Kidney tubule cell (primary cell): ENCODE measurements at regions not wholly inside any gene's neighbourhood (a gene's known extent, or its start where the extent isn't known, plus 50 kb on each side); places are given as distances from the start of the nearest gene placed in this dataset.
"Not testable (repeated sequence)": the region's sequence is repeated elsewhere in the genome, so short reads cannot be mapped to it uniquely, and the experiment has no call there.

Experiments
- DNase-seq: peaks from one replicate; pipeline ENCODE4 v3.0.0-alpha.2; 2018; ENCODE audit warnings: low spot score

DNA sequence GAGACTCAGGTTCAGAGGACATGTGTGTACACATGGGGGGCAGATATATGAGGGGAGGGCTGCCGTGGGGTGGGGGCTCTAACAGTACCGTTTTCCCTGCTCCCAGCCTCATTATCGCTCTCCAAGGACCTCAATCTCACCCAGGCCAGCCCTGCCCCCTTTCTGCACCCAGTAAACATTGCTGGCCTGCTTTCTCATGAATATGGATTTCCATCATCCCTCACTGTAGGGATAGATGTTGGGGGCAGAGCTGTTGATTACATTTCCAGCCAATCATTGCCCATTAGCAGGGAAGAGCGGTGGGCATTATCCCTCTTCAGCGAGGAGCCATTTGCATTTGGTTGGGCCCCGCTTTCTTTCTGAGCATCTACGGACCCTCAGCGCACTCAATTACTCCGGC, 273.8 kb downstream of the RPS6KC1 start:
- DNase-seq: no peak

DNA sequence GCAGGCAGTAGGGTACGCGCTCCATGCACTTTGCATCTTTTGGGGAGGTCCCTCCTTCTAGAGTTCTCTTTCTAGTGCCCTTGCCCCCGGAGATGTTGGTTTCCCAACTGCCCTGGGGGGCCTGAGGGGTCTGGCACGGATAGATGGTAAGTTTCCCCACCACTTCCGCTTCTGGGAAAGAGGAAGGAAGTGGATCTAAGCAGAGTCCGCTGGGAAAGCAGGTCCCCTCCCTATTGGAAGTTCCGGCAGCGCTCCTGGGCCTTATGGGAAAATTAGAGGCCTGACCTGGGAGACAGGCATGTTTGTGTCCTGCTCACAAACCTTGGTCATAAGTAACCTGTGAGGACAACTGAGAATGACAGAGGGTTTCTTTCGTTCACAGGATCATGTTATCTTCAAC, 274.4 kb downstream of the RPS6KC1 start:
- no peak for DNase-seq

DNA sequence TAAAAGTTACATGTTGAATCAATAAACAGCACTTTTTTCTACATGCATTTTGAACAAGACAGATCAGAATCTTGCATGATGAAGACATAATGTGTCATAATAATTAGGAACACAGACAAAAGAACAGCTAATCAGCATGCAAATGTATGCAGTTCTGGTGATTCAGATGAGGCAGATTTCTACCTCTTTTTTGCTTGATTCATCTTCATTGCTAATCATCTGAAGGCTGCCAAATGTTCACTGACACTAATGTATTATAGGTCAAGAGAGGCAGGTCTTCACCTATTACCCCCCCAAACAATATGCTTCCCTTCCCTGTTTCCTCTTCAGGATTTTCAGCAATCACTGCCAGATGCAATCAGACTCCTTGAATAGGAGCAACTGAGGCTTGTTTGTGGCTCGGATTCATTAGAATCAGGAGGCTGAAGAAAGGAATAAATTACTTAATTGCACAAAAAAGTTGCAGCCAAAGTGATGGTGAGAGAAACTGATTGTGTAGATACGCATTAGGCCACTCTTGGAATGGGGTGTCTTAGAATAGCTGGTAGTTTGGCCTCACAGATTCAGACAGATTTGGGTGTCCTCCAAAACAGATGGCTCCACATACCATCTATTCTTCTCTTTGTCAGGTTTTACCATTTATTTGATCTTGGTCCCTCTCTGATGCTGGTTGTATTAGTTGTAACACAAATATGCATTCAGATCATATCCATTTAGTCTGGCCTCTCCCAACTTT, 275.4 kb downstream of the RPS6KC1 start:
- no peak for DNase-seq

DNA sequence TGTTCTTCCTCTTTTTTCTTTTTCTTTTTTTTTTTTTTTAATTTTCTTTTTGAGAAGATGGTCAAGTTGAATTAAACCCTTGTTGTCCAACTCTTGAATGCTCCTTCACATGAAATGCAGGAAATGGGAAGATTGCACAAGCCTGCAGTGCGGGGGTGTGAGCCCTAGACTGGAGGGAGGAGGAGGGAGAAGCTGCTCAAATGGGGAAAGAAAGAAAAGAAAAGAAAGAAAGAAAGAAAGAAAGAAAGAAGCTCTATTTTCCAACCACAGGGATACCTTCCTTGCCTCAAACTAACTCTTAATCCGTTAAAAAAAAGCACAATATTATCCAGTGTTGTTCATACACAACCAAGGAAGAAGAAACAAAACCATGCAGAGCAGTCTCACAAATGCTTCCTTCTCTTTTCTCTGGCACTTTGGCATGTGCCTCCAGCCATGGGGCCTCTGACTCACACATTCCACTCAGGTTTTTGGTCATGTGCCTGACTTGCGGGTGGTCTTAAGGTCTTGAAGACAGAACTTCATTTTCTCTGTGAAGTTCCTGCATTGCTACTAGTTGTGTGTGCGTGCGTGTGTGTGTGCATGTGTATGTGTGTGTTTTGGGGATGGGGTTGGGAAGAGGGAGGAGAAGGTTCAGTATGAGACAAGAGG, 276.1 kb downstream of the RPS6KC1 start:
- peak; percentile 82 for DNase-seq

DNA sequence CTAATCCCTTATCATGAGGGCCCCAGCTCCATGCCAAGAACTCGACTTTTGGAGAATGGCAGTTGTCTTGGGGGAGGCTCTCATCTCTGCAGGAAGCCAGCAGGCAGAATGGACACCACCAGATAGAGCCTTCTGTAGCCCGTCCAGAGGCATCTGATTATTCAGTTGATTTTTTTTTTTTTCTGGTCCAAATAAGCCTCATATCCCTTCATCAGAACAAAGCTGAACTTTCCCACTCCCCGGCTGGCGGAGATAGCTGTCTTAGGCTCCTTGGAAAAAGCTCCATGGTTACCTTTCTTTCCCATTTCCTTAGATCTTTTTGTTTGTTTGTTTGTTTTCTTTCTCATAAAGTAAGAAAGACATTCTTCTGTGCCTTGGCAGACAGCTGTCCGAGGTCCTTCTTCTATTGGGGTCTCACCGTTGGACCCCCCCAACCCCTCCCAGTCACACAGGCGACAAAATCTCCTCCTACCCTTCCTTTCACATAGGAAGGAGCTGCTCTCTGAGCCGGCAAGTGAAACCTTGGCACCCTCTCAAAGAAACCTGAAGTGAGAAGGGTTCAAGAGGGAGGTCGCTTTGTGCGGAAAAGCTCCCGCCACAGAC, 278.5 kb downstream of the RPS6KC1 start:
- no peak for DNase-seq

DNA sequence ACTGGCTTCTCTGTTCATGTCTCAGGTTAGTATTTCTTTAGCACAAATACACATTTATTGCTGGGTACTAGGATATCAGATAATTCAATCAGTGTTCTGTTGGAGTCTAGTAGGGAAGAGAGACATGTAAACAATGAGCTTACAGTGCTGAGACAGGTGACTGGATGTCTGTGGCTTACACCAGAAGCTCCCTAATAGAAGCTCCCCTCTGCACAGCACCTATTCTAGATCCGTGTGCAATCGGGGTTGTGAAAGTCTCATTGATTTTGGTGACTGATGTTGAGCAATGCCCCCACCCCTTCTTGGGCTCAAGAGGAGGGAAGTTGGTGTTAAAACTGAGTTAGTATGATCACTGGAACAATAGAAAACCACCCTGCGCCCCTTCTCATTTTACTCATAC, 279.2 kb downstream of the RPS6KC1 start:
- DNase-seq: no peak

DNA sequence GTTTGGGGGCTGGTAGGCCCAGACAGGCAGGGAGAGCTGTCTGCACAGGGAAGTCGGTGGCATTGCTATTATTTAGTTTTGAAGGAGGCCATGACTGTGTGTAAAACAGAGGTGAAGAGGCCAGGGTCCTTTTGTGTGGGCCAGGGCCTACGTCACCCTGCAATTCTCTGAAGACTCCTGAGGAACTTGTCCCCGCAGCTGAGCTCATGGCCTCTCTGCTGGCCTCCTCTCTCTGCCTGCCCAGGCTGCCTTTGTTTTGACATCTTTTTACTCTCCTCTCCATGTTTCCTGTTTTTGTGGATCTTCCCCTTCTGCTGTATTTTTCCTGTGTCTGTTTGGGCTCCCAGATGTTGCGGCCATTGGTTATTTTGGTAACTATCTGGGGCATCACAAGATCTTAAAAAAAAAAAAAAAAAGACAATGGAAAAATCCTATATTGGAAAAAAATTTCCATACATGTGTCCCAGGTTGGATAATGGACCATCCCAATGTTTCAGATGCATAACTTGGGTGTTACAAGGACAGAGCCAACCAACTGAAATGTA, 280.7 kb downstream of the RPS6KC1 start:
- no peak for DNase-seq

DNA sequence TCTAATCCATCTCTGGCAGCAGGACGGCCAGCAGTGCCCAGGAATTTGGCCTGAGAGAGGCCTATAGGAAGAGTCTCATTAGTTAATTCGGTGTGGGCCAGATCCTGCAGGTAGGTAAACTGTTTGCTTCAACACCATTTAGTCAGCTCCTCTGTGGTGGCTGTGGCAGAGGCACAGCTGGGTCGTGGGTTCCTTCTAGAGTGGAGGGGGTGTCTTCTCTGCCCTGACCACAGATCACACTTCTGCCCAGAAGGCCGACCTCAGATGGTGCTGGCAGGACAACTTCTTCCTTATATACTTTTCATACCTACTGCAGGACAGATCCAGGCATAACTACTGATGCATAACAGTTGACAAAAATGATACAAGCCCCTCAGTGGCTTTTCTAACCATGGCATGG, 281.4 kb downstream of the RPS6KC1 start:
- DNase-seq: no peak

DNA sequence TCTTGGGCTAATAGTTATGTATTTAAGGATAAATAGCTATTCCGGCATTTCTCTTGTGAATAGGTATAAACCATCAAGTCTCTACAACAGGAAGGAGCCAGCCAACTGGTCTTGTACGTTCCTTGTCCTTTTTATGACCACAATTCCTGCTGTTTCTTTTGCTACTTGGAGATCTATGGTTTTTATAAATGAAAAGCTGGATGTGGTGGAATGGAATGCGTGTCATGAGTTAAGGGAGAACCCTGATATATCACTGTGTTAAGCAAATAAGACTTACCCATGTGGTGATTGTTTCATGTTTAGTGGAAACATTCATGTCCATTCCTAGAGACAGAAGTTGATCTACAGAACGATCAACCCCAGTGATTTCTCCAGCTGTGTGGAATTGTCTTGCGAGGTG, 282.1 kb downstream of the RPS6KC1 start:
- DNase-seq: no peak

DNA sequence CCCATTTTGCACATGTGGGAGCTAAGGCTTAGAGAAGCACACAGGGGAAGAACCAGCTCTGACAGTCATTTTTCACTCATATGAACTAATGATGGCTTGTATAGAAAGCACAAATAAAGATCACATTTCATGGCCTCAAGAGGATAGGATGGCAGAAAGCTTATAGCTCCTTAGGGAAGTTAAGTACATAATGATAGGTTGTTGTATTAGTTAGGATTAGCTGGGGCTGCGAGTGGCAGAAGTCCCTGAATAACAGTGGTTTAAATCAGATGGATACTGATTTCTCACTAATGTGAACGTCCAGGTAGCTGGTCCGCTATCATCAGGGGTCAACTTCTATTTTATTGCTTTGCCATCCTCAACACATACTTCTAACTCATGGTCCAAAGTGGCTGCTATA, 284.0 kb downstream of the RPS6KC1 start:
- DNase-seq: no peak

DNA sequence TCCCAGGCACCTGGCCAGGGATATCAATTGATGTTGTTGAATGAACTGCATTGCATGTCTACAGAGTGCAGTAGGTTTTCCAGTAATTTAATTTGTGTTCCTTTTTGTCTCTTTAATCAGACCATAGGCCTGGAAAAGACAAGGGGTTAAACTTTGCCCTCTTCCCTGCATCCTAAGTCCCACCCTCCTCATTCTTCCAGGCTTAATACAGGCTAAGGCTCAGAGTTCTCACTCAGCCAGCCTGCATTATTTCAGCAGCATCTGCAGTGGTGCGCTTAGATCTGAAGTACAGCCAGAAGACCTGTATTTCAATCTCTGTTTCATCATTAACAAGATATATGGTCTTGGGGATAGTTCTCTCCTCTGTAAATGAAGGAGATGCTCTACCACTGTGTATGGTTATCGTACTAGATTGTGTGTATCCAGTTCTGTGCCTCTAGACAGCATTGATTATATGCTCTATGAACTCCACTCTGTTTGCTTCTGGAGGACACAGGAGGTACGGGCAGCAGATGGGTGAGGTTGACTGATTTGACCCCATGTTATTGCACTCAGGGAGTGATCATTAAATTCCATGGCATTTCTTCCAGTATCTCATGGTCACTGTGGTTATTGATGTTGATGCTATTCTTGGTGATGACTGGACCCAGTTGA, 286.1 kb downstream of the RPS6KC1 start:
- DNase-seq: no peak

DNA sequence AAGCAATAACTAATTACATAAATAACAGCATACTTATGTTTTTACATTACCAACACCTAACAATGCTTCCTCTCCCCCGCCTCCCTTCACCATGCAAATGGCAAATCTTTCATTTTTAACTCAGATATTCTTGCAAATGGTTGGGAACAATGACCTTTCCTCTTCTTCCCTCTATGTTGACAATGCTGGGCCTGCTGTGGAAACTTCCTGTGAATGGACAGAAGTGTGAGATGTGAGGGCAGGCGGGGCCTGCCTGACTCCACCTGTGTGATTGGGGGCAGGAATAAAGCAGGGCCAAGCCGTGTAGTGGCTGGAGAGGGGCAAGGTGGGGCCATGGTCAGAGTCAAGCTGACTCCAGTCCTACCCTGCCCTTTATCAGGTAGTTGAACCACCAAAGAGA, 289.6 kb downstream of the RPS6KC1 start:
- DNase-seq: no peak

DNA sequence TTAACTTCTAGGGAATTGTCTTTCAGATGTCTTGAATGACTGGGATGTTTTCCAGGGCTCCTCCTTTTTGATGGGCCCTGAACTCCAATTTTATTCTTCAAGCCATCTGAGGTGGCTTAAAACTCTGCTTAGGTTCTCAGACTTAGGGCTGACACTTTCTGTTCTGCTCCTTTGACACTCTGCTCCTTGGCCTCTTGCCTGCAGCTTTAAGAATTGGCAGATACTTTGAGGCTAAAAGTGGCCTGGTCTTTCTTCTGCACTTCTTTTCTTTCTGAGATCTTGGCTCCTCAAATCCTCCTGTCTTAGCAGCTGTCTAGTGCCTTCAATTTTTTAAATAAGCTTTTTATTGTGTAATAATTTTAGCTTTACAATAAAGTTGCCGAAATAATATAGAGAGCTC, 294.6 kb downstream of the RPS6KC1 start:
- DNase-seq: no peak

DNA sequence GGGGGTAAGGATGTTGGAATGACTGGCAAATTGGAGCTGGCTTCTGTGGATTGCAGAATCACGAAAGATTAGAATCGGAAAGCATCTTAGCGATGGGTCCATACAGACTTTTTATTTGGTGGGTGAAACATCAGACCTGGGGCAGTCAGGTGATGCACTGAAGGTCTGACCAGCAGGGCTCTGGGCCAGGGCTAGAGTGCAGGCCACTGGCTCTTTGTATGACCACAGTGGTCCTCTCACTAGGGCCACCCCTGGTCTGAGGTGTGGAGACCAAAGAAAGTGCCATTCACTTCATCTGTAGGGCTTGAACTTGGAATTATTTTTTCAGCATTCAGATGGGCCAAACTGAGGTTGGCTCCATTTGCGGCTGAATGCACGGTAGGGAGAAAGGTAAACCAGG, 306.4 kb downstream of the RPS6KC1 start:
- DNase-seq: no peak

DNA sequence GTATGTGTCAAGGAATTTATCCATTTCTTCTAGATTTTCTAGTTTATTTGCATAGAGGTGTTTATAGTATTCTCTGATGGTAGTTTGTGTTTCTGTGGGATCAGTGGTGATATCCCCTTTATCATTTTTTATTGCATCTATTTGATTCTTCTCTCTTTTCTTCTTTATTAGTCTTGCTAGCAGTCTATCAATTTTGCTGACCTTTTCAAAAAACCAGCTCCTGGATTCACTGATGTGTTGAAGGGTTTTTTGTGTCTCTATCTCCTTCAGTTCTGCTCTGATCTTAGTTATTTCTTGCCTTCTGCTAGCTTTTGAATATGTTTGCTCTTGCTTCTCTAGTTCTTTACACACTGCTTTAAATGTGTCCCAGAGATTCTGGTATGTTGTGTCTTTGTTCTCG, 307.3 kb downstream of the RPS6KC1 start:
- not testable (repeated sequence) for DNase-seq

DNA sequence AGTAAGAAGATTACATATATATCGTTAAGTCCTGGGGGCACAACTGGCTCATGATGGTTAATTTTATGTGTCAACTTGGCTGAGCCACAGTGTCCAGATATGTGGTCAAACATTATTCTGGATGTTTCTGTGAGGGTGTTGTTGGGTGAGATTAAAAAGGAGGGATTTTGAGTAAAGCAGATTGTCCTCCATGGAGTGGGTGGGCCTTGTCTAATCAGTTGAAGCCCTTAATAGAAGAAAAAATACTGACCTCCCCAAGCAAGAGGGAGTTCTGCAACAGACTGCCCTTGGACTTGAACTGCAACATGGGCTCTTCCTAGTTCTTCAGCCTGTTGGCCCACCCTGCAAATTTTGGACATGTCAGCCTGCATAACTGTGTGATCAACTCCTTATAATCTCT, 311.6 kb downstream of the RPS6KC1 start:
- DNase-seq: no peak

DNA sequence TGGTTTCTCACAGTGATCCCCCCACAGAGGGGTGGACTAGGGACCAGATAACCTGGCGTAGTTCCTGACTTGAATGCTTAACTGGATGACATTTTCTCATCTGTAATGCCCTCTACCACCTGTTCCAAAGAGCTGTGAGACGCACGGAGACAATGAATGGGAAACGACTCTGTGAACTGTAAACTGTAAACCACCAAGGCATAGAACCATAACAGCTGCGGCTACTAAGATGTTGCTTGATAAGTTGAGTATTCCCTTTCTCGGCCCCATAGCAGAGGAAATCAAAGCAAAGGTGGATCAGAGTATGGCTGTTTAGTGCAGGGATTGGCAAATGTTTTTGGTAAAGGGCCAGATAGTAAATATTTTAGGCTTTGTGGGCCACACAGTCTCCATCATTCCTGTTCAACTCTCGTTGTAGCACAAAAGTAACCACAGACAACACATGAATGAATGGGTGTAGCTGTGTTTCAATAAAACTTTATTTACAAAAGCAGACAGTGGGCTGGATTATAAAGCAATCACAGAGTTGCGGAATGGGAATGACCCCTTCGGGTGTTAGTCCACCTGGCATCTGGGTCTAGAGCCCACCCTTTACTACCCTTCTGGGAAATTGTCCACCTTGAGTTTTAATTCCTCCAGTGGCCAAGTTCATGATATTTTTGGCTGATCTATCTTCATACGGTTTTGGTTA, 315.2 kb downstream of the RPS6KC1 start:
- no peak for DNase-seq

DNA sequence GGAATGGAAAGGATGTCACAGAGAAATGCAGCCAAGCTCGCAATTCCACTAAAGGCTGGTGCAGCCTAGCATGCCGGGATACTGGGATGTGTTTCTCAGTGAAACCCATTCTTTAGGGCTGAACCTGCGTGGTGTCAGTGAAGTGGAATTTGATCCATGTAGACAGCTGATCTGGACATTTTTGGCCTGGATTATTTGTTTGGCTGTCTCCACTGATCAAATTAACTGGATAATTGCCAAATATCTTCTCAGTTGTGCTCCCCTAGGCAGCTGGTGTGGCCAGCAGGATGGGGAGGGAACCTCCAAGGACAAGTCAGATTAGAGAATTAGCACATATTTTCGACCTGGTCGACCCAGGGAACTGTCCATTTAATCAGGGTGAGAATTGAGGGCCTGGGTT, 318.4 kb downstream of the RPS6KC1 start:
- peak; percentile 32 for DNase-seq

DNA sequence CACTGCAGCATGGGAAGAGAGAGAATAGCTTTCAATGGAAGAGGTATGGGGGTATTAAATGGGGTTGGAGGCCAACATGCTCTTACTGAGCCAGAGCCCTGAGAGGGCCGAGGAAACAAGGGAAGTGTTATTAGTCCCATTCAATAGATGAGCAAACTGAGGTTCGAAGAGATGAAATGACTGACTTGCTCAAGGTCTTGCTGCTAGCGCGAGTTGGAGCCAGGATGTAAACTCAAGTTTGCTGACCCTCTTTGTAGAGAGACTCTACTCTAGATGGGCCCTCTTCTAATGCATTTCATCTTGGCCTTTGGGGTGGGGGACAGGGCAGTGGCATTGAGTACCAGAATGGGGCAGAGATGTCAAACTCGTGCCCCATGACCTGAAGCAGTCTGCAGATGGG, 319.5 kb downstream of the RPS6KC1 start:
- no peak for DNase-seq

DNA sequence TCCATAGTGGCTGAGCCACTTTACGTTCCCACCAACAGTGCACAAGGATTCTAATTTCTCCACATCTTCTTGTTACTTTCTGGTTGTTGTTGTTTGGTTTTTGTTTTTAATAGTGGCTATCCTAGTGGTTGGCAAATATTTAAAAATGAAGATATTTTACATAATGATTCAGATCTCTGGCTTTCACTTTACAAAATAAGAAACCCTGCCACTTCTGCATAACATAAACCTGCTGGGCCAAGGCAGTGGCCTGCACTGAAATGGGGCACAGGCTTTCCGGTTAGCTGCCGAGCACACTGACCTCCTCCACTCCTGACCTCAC, 320.4 kb downstream of the RPS6KC1 start:
- DNase-seq: no peak

DNA sequence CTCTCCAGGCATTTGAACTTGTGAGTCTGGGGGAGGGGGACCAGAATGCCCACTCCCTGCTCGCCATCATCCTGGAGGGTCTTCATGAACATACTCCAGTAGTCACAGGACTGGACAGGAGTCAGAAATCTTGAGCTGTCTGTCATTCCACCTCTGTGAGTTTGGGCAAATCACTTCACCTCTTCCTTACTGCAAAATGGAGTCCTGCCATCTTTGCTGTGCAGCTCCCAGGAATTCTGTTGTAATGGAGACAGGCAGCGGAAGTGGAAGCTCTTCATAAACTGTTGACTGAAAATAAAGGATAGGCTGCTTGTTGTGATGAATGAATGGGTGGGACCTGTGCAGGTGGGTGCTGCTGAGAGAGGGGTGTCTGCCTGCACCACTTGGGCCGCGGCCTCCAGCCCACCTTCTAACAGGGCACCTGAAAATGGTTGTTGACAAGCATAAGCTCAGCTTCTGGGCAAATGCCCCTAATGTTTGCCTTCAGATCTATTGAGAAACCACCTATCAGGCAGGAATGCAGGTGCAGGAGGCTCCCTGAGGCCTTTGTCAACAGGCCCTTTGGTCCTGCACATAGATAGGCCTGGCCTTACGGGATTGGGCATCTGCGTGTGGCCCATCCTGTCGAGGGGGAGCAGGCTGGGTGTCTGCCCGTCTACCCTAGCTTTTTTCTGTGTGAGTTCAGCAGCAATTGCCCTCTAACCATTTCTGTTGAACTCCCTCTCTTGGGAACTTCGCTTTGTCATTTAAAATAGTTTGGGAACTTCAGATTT, 321.0 kb downstream of the RPS6KC1 start:
- DNase-seq: no peak

DNA sequence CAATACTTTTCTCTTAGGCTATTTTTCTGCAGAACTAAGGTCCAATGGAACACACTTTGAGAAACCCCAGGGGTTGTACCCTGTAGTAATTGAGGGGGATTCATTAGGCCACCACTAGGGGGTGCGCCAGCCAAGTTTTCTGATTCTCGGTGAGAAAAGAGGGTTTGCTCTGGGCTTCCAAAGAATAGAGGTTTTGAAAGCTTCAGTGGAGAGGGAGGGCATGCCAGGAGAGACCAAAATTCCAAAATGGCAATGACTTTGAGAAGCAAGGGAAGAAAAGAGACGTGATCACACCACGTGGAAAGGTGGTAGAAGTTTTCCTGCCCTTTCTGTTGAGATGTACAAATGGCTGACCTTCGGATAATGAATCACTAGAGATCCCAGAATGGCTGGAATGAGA, 323.3 kb downstream of the RPS6KC1 start:
- peak; percentile 61 for DNase-seq
